ENCODE measurements at regions not wholly inside any gene's neighbourhood (a gene's known extent, or its start where the extent isn't known, plus 50 kb on each side); places are given as distances from the start of the nearest gene placed in this dataset.

DNA sequence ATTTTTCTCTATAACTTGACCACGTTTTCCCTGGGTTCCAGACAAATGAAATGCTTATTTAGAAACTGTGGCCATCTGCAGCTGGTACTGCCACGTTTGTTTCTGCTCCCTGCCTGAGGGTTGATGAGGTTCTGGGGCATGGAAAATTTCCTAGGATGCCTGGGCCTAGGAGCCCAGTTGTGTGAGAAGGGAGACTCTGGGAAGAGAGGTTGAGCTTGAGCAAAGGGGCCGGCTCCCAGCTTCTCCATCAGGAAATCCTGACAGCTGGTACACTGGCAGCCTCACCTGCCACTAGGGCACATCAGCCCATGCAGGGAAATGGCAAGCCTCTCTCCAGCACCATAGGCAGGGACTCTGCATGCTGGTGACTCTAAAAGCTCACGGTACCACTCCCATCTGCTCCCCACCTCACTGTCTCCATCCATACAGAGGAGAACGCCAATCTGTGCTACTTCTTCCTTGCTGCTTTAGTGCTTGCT lies 165.4 kb upstream of the PPP2R3A start:
- no peak for DNase-seq (ENCODE audit: low read depth)

DNA sequence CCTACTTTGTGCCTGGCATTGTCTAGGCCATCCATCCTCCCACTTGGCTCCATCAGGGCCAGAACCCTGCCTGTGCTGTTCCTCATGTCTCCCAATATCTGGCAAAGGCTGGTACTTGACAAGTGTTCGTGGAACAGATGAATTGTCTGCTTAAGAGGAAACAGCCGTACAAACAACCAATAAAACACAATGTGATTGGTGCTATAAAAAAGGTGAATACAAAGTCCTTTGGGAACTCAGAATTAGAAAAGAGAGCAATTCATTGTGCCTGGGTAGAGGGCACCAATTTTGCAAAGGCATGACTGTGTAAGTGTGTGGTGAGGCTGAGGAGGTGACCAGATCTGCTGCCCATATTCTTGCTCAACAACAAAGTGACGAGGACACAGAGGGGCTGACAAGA lies 164.5 kb upstream of the PPP2R3A start:
- no peak for DNase-seq (ENCODE audit: low read depth)

DNA sequence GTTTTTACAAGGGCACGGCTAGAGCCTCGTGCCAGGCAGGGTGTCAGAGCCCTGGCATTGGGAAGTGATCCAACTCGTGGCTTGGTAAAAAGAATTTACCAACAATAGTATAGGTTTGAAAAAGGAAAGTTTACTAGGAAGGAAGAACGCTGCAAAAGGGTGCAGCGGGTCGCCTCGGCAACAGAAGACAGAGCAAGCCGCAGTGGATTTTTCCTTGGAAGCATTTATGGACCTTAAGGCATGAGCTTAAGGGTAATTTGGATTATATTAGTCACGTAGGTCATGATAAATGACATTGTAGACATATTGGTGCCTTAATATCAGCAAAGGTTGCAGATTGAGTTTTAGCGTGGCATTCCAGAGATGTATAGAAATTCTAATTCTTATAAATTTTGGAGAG lies 163.4 kb upstream of the PPP2R3A start:
- DNase-seq (ENCODE audit: low read depth) = no peak

DNA sequence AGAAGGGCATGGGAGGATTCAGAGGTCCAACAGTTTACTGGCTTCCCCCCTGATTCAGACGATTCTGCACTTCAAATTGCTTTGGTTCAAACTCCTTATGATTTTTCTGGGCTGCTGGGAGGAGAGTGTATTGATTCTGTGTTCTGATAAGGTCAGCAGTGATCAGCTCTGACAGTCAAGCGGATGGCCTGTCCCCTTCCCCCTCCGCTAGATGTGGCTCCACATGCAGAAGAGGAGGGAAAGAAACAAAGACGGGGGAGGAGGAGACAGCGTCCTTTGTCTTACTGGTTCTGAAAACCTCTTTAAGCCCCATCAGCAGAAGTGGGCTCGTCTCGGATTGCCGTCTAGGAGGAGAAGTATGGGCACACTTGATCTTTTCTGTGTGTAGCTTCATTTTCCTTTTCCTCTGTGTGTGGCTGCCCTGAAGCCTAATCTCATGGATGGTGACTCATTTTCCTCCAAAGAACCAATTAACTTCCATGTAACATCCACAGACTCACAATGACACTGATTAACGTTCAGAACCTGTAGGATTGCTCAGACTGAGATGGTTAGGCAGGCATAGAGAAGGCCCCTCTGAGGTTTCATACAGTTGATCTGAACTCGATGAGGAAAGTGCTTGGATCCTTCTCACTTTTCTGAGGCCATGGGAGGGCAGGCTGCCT lies 162.4 kb upstream of the PPP2R3A start:
- peak; percentile 7 for DNase-seq (ENCODE audit: low read depth)

DNA sequence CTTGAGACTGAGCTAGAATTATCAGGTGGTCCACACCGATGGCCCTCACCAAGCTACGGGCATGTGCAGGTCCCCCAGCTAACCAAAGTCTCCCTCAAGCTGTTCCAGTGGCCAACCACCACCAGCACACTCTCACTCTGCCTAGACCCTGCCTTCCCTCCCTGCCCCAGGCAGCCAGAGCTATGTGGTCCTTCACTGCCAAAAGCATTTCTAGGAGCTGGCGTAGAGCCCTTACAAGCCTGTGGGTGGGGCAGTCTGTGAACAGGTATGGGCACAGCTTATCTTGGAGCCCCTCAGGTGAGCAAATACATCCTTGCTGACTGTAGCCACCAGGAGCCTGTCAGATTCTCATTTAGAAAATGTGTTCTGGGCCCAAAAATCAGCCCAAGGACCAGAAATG lies 159.8 kb upstream of the PPP2R3A start:
- no peak for DNase-seq (ENCODE audit: low read depth)

DNA sequence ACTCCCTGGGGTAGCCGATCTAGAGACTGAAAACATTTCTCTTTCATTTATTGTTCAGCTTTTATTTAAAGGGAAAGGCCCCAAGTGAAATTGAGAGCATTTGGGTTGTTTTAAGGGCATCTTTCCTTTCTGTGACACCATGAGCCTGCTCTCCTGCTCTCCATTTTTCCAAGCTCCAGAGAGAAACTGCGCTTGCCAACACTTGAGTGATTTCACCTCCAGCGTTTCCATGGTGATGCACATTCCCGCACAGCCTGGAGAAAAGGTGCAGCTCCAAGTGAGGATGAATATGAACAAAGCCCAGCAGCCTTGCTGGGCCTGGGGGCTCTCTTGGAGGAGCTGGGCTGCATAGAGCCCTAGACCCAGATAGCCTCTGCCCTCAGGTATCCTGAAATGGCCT lies 159.2 kb upstream of the PPP2R3A start:
- DNase-seq (ENCODE audit: low read depth) = no peak

DNA sequence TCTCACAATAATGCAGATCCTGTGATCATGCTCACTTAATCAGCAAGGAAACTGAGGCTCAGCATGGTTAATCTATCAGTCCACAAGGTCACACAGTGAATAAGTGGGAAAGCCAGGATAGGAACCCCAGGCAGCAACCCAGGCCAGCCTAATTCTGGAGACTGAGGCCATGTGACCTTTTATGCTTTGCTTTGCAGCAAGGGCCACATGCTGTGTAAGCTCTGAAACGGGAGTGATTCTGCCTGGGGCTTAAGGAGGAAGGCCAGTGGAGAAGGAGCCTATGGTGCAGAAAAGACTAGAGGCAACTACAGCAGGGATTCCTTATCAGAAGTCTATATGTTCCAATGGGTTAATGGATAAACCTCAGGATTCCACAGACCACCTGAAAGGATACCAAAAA lies 157.6 kb upstream of the PPP2R3A start:
- no peak for DNase-seq (ENCODE audit: low read depth)

DNA sequence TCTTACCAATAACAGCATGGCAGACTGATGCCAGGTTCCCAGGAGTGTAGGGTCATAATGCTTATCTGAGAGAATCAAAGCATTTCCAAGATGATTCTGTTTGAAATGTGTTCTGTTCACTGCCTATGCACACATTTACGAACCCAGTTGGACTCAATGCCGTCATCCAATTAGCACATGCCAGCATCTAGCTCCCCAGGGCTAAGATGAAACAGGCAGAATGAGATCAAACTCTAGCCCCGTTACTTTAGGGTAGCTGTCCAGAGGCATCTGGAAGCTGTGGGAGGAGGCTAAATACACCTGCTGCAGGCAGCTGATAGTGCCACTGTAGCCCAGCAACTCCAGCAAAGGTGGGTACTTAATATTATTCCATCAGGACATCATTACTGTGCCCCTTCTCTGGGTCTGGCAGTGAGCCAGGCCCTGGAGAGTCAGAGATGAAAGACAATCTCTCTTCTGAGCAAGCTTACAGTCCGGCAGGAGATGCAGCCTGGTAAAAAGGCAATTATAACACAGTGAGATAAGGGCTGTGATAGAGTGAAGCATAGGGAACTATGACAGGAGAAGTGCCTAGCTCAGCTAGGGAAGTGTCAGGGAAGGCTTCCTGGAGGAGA lies 156.4 kb upstream of the PPP2R3A start:
- DNase-seq (ENCODE audit: low read depth) = no peak

DNA sequence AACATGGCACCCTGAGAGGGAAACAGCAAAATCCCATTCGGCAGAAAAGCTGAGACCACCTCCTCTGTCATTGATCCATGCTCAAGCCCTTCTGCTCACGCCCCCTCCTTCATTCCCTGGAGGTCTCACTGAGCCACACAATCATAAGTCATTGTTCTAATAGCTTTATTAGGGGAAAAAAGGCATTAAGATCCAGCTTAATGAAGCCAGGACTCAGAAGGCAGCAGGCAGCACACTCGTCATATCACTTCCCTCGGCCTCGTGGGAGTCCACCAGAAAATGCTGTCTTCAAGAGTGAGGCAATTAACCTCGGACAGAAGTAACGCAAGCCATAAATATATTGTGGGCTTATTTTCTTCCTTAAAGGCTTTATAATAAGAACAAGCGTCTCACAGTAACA lies 153.9 kb upstream of the PPP2R3A start:
- DNase-seq (ENCODE audit: low read depth) = no peak

DNA sequence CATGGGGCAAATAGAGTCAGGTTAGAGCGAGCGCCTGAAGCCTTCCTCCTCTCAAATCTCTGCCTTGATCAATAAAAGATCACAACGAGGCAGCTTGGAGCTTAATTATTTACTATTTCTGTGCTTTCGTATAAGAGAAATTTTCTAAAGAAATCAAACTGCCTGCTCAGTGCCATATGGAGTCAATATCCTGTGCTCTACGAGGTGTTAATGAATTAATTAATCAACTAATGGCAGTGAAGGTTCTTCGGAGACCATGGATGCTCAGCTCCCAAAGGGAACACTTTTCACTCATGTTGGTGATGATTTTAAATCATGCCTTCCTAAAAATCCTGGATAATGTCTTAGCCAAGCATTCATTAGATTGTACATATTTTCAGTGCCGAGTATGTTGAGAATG lies 153.5 kb upstream of the PPP2R3A start:
- DNase-seq (ENCODE audit: low read depth) = no peak

DNA sequence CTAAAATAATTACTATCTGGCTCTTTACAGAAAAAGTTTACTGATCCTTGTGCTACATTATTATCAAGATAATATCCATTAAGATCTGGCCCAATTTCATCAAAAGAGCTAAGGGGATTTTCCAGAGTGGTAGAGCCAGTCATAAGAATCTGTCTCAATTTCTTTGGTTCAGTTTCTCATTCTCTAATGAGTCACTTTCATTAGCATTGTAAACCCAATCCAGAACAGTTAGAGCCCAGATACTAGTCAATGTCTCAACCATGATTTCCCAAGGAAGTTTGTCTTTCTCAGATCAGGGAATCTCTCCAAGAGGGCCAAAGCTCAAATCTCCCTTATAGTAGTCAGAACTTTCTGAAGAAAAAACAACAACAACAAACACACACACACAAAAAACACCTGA lies 131.1 kb upstream of the PPP2R3A start:
- no peak for DNase-seq (ENCODE audit: low read depth)

DNA sequence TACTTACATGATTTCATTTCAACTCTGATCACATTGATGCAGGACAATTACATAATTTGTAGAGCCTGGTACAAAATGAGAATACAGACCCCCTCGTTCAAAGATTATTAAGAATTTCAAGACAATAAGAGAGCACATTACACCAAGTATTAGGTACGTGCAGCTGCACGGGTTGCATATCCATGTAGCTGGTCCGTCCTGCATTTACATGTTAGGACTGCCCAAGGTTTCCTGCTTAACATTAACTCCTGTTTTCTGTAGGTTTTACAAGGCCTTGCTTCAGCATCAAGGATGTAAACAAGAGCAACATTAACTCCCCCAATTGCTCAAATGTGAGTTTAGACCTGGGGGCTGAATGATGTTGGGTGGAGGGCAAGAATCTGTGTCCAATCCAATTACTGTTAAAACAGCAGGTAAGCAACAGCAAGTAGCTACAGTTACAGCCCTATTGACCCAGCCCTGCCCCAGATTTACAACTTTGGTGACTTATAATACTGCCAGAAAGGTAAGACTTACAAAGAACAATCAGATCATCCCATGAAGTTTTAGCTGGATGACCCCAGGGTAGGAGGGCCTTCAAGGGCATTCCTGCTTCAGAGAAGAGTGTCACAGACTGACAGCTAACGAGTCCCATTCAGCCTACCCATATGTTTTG lies 127.4 kb upstream of the PPP2R3A start:
- no peak for DNase-seq (ENCODE audit: low read depth)

DNA sequence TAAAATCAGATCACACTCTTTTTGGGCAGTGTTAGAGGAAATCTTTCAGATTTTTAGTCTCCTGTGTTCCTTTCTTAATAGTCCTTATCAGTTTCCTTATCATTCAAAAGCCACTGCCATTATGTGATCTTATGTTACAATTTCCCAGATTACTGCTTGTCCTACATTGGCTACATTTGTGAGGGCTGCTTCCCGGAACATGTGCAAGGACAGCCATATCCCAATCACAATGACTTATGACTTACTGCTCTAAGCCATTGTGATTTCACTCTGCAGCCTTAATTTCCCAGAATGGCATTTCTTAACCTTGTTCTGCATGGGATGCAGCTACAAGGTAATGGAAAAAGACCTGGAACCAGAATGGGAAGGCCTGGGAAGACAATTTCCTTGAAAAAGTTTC lies 125.1 kb upstream of the PPP2R3A start:
- no peak for DNase-seq (ENCODE audit: low read depth)

DNA sequence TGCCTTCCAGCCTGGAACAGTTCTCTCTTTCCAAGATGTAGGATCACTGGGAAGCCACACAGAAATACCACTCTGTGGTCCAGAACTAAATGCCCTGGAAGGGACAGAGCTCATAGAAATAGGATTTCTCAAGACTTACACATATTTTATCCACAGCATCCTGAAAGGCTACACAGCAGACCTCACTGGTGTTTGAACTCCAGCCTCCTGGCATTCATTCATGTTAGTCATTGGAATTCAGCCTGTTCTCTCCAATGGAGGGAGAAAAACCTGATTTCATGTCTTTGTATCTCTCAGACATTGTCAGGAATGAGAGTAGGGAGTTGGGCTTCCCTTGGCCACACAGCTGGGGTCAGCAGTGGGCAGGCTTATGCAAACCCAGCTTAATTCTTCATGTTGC lies 121.1 kb upstream of the PPP2R3A start:
- DNase-seq (ENCODE audit: low read depth) = peak; percentile 26

DNA sequence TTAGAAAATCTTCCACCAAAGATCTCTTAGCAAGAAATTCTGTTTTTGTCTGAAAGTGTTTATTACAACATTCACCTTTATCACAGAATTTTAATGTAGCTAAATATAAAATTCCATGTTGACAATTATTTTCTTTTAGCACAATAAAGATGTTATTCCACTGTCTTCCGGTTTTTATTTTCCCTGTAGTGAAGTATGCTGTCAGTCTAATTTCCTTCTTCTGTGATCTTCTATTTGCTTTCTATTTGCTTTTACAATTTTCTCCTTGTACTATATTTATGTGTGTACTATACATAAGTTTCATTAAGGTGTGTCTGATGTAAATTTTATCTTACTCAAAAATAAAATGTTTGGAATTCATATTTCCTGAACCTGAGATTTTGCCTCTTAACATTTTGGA lies 117.5 kb upstream of the PPP2R3A start:
- DNase-seq (ENCODE audit: low read depth) = no peak

DNA sequence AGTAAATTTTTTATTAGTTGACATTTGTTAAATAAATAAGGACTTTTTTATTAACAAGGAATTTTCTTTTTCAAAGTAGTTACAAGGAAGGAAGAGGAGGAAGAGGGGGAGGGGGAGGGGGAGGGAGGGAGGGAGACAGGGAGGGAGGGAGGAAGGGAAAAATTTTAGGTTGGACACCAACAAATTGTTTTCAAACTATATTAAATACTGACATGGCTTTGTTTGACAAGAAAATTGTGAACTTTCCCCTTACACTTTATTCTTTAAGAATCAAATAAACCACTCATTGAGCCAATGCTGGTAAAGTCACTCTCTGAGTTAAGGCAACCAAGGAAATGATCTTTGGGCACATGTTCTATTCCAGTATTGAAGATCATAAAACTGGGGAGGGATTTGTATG lies 115.7 kb upstream of the PPP2R3A start:
- no peak for DNase-seq (ENCODE audit: low read depth)

DNA sequence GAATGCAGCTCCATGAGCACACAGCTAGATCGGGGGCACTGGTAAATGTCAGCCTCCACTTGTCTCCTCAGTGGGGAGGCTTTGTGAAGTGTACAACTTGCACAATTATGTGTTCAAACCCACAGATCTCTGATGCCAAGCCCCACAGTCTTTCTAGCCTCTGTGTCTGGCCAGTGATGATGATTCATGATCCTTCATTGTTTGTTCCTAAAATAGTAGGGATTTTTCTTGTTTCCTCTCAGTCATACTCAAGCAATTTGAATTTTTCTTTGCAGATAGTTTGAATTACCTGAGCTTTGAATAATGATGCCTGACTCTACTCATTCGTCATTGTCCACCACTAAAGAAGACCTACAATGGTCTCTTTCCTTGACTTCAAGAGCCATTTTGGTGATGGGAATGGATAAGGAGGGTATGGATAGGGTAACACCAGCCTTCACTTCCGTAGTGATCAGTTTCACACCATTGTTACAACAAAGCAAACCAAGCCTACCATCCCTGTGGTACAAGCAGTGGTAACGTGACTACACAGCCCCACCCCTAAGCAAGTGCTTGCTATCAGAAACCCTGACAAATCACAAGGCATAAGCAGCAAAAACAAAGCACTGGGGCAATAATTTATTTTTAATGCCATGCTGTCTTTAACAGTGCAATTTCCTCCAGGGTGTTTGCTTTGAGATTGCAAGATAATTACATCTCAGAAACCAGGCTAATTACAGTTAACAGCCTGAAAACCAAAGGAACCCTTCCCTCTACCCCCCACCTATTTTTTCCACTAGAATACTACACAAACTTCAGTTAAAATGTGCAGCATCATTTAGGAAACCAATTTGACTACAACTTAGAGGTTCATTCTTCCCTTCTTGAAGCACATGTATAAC lies 114.1 kb upstream of the PPP2R3A start:
- peak; percentile 65 for DNase-seq (ENCODE audit: low read depth)

DNA sequence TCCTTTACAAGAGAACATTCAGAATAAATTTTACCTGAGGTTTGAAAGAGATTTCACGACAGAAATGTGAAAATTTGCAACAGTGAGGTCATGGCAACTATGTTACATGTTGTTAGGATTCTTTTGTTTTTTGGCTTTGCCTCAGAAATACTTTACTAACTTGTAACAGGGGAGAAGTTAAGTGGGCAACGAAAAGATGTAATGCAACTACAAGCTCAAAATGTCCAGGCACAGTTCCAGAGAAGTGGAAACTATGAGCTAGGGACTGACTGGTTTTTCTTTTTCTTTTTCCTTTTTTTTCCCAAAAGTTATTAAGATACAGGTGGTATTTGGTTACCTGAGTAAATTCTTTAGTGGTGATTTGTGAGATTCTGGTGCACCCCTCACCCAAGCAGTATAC lies 111.5 kb upstream of the PPP2R3A start:
- peak; percentile 31 for DNase-seq (ENCODE audit: low read depth)

DNA sequence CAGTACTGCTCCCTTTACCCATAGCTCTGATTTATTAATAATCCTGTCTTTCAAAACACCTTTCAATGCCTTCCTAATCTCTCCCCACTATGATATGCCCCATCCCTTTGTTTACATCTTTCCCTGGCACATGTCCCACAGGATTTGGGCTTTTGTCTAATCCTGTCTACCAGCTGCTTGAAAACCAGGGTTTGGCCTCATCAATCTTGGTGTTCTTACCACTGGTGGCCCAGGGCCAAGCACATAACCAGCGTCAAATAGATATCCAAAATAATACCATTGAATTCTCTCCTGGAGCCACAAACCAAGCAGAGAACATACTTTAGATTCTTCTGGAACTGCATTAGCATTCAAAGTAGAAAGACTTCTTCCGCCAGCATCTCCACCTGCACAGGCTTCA lies 104.8 kb upstream of the PPP2R3A start:
- DNase-seq (ENCODE audit: low read depth) = no peak

DNA sequence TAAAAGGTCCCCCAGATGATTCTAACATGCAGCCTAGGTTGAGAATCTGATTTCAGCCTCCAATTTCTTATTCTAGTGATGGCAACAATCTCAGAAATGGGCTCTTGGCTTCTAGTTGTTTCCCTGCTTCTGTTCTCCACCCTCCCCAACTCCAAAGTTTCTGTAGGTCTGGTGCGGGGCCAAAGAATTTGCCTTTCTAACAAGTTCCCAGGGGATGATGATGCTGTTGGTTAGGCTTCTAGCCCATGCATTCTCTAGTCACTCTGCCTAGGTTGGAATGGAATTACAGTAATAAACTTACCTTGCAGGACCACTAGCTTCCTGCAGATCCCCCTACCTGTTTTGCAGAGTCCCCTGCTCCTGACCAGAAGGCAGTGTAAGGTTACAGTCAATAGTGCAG lies 103.2 kb upstream of the PPP2R3A start:
- DNase-seq (ENCODE audit: low read depth) = peak; percentile 30

DNA sequence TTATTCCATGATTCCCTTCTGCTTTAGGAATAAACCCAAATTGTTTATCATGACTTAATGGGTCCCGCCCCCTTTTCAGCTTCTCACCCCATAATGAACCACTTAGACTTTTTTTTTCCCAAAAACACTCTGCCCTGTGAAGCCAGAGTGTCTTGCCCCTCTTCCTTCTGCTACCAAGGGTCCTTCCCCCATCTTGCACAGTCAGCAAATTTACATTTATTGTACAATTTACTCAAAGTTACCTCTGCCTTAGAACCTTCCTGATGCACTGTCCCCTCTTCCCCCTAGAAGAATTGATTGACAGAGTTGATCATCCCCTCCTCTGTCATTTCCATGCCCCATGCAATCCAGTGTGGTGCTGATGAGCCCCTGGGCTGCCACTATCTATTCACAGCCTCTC lies 101.5 kb upstream of the PPP2R3A start:
- no peak for DNase-seq (ENCODE audit: low read depth)

DNA sequence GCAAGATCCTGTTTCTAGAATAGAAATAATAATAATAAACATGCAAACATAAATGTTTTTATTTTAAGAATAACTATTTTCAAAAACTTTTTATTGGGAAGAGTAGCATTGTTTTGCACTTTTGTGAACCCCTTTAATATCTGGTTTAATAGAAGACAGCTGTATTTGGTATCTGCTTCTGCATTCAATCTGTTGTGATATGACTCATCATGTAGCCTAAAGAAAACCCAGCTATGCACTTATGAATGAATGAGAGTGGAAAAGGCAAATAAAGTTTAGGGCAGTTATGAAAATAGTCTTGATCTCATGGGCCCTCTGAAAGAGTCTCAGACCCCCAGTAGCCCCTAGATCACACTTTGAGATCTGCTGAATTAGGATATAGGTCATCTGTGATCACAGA lies 100.4 kb upstream of the PPP2R3A start:
- DNase-seq (ENCODE audit: low read depth) = peak; percentile 41

DNA sequence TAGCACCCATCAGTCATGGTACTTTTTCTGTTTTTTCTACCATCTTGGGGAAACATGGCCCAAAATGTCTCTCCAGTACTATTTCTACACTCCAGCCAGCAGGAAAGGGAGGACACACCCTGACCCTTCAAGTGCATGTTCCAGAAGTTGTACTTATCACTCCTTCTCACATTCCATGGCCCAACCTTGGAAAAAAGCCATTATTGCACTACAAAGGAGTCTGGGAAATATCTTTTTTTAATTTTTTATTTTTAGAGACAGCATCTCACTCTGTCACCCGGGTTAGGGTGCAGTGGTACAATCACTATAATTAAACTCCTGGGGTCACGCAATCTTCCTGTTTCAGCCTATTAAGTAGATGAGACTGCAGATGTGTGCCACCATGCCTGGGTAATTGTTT lies 100.0 kb upstream of the PPP2R3A start:
- peak; percentile 34 for DNase-seq (ENCODE audit: low read depth)

Measured in EH (cell line).